Stomach smooth muscle (tissue), 2 donors: ENCODE measurements at regions not wholly inside any gene's neighbourhood (a gene's known extent, or its start where the extent isn't known, plus 50 kb on each side); places are given as distances from the start of the nearest gene placed in this dataset.

Experiments
- H3K27ac ChIP-seq: one replicate; pipeline ENCODE4 v1.7.0; 2013; ENCODE audit warnings: mild to moderate bottlenecking, low read length, inconsistent platforms
- H3K27me3 ChIP-seq, 2 donors: one replicate each; pipeline ENCODE4 v1.7.0; 2013; ENCODE audit warnings: low read length in 2 of 2; ENCODE audit not compliant: insufficient read depth in 2 of 2, control insufficient read depth in 1 of 2
- H3K36me3 ChIP-seq, 2 donors: one replicate each; pipeline ENCODE4 v1.7.0; 2013; ENCODE audit warnings: low read length in 2 of 2; ENCODE audit not compliant: control insufficient read depth in 2 of 2, insufficient read depth in 2 of 2
- H3K4me1 ChIP-seq: one replicate; pipeline ENCODE4 v1.7.0; 2013; ENCODE audit warnings: low read length; ENCODE audit not compliant: control insufficient read depth, insufficient read depth
- H3K4me3 ChIP-seq, 2 donors: one replicate each; pipeline ENCODE4 v1.7.0; 2013; ENCODE audit warnings: low read length in 2 of 2
- H3K9ac ChIP-seq, 2 donors: one replicate each; pipeline ENCODE4 v1.7.0; 2013; ENCODE audit warnings: low read length in 2 of 2, mild to moderate bottlenecking in 1 of 2
- H3K9me3 ChIP-seq, 2 donors: one replicate each; pipeline ENCODE4 v1.7.0; 2013; ENCODE audit warnings: low read length in 2 of 2; ENCODE audit not compliant: control insufficient read depth in 2 of 2
- donor health status: healthy.
- donor health status: Pancreatic carcinoma.

GRCh38 chr7:91653286-91653685 lies 227.2 kb downstream of the MTERF1 start:
- Histone ChIP-seq H3K4me3 (no peak overlapping the region), H3K9ac (no peak overlapping the region), H3K36me3 (no peaks in the 10 kb centered on the region), H3K27ac (no peak overlapping the region), H3K4me1 (no peaks in the 10 kb centered on the region), H3K27me3 (no peaks in the 10 kb centered on the region), H3K9me3 (peaks cover 3 to 4% of the 10 kb centered on the region in 2 donors)

- H3K27me3 ChIP-seq, result no peaks in the 10 kb centered on the region
- H3K36me3 ChIP-seq, result no peaks in the 10 kb centered on the region
- H3K4me3 ChIP-seq, result no peak overlapping the region
- H3K9ac ChIP-seq, result no peak overlapping the region
- H3K27ac ChIP-seq, result no peak overlapping the region
- H3K9me3 ChIP-seq, result no peaks in the 10 kb centered on the region
- no peaks in the 10 kb centered on the region for H3K4me1 ChIP-seq
Observed at GRCh38 chr7:91655656-91656055, 224.8 kb downstream of the MTERF1 start.

- H3K36me3 ChIP-seq, result no peaks in the 10 kb centered on the region
- no peak overlapping the region for H3K9ac ChIP-seq
- no peak overlapping the region for H3K27ac ChIP-seq
- H3K4me1 ChIP-seq, result no peaks in the 10 kb centered on the region
- no peaks in the 10 kb centered on the region for H3K9me3 ChIP-seq
- no peak overlapping the region for H3K4me3 ChIP-seq
- H3K27me3 ChIP-seq, result no peaks in the 10 kb centered on the region
Observed at GRCh38 chr7:91656541-91657482, 223.7 kb downstream of the MTERF1 start.

- no peaks in the 10 kb centered on the region for H3K36me3 ChIP-seq
- no peaks in the 10 kb centered on the region for H3K27me3 ChIP-seq
- no peak overlapping the region for H3K4me3 ChIP-seq
- no peaks in the 10 kb centered on the region for H3K4me1 ChIP-seq
- H3K27ac ChIP-seq, result no peak overlapping the region
- H3K9me3 ChIP-seq, result no peaks in the 10 kb centered on the region
- H3K9ac ChIP-seq, result no peak overlapping the region
Observed at GRCh38 chr7:91657483-91658071, 222.9 kb downstream of the MTERF1 start.

GRCh38 chr7:91659096-91659495 lies 221.4 kb downstream of the MTERF1 start:
- Histone ChIP-seq H3K4me3 (no peak overlapping the region), H3K9me3 (no peaks in the 10 kb centered on the region), H3K4me1 (no peaks in the 10 kb centered on the region), H3K27ac (no peak overlapping the region), H3K27me3 (no peaks in the 10 kb centered on the region), H3K9ac (no peak overlapping the region), H3K36me3 (no peaks in the 10 kb centered on the region)

- Histone ChIP-seq H3K27me3 (no peaks in the 10 kb centered on the region), H3K4me1 (no peaks in the 10 kb centered on the region), H3K4me3 (no peak overlapping the region), H3K36me3 (no peaks in the 10 kb centered on the region), H3K27ac (no peak overlapping the region), H3K9ac (no peak overlapping the region), H3K9me3 (peaks cover 0 to 2% of the 10 kb centered on the region in 2 donors)
Observed at GRCh38 chr7:91660734-91661356, 219.7 kb downstream of the MTERF1 start.

GRCh38 chr7:91661727-91662126 lies 218.8 kb downstream of the MTERF1 start:
- Histone ChIP-seq H3K4me3 (no peak overlapping the region), H3K9ac (no peak overlapping the region), H3K27ac (no peak overlapping the region), H3K4me1 (no peaks in the 10 kb centered on the region), H3K9me3 (peaks cover 0 to 2% of the 10 kb centered on the region in 2 donors), H3K27me3 (no peaks in the 10 kb centered on the region), H3K36me3 (no peaks in the 10 kb centered on the region)

- H3K36me3 ChIP-seq, result no peaks in the 10 kb centered on the region
- no peak overlapping the region for H3K9ac ChIP-seq
- peaks cover 0 to 2% of the 10 kb centered on the region in 2 donors for H3K9me3 ChIP-seq
- no peaks in the 10 kb centered on the region for H3K4me1 ChIP-seq
- H3K27me3 ChIP-seq, result no peaks in the 10 kb centered on the region
- no peak overlapping the region for H3K27ac ChIP-seq
- no peak overlapping the region for H3K4me3 ChIP-seq
Observed at GRCh38 chr7:91668217-91668616, 212.3 kb downstream of the MTERF1 start.

- no peaks in the 10 kb centered on the region for H3K27me3 ChIP-seq
- no peaks in the 10 kb centered on the region for H3K9me3 ChIP-seq
- H3K4me1 ChIP-seq, result no peaks in the 10 kb centered on the region
- H3K4me3 ChIP-seq, result no peak overlapping the region
- no peaks in the 10 kb centered on the region for H3K36me3 ChIP-seq
- no peak overlapping the region for H3K9ac ChIP-seq
- H3K27ac ChIP-seq, result no peak overlapping the region
Observed at GRCh38 chr7:91671245-91671644, 209.3 kb downstream of the MTERF1 start.

- H3K9me3 ChIP-seq, result no peaks in the 10 kb centered on the region
- no peak overlapping the region for H3K27ac ChIP-seq
- no peaks in the 10 kb centered on the region for H3K36me3 ChIP-seq
- H3K9ac ChIP-seq, result no peak overlapping the region
- no peaks in the 10 kb centered on the region for H3K27me3 ChIP-seq
- no peaks in the 10 kb centered on the region for H3K4me1 ChIP-seq
- H3K4me3 ChIP-seq, result no peak overlapping the region
Observed at GRCh38 chr7:91674470-91674869, 206.0 kb downstream of the MTERF1 start.
